ENCODE measurements at regions not wholly inside any gene's neighbourhood (a gene's known extent, or its start where the extent isn't known, plus 50 kb on each side); places are given as distances from the start of the nearest gene placed in this dataset.

DNA sequence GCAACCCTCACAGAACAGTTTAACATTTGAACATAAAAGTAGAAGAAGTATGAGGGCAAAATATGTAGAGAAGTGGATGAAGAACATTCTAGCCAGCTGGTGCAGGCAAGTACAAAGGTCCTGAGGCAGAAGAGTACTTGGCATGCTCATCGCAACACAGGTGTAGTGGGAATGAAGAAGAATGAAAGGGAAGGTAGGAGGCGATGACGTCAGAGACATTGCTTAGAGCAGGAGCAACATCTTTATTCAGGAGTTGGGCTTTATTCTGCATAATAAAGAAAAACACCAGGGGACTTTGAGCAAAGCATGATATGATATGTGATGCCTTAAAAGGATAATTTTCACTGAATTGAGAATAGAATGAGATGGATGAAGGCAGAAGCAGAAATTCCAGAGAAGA, 570.6 kb upstream of the CDH9 start:
- no peaks in the 10 kb centered on the region for H3K4me1 ChIP-seq (ENCODE audit: control insufficient read depth in 1 of 2, insufficient read depth in 2 of 2, low read length in 2 of 2)
- no peak overlapping the region for H4K8ac ChIP-seq (ENCODE audit: low read depth, low read length)
- H3K79me1 ChIP-seq (ENCODE audit: low read length) = no peaks in the 10 kb centered on the region
- no peak overlapping the region for H2AFZ ChIP-seq (ENCODE audit: insufficient read depth, low read length, poor library complexity)
- no peaks in the 10 kb centered on the region for H3K79me2 ChIP-seq (ENCODE audit: control insufficient read depth, insufficient read depth, low read length, poor library complexity)
- DNase-seq = no peak
- no peak overlapping the region for H2AK5ac ChIP-seq (ENCODE audit: low read length)
- no CpG with 5 or more reads among the region's 3 CpGs for WGBS (ENCODE audit: extremely low coverage, insufficient coverage, insufficient read length)
- H3K14ac ChIP-seq (ENCODE audit: low read length) = no peak overlapping the region
- H3K9ac ChIP-seq (ENCODE audit: low read length) = no peak overlapping the region
- no peak overlapping the region for H3K23ac ChIP-seq (ENCODE audit: low read length)
- no peak overlapping the region for H3K4ac ChIP-seq (ENCODE audit: low read depth, low read length)
- no peaks in the 10 kb centered on the region for H3K9me3 ChIP-seq (ENCODE audit: insufficient read depth, low read depth, low read length)
- H2BK120ac ChIP-seq (ENCODE audit: insufficient read depth, low read length, poor library complexity) = no peak overlapping the region
- H2BK5ac ChIP-seq (ENCODE audit: low read depth, low read length, poor library complexity) = no peak overlapping the region
- H3K18ac ChIP-seq (ENCODE audit: low read length) = no peak overlapping the region
- H3K36me3 ChIP-seq (ENCODE audit: control insufficient read depth in 1 of 2, insufficient read depth in 2 of 2, low read length in 2 of 2) = no peaks in the 10 kb centered on the region
- H3K4me2 ChIP-seq (ENCODE audit: low read length) = no peak overlapping the region
- no peak overlapping the region for H4K12ac ChIP-seq (ENCODE audit: low read depth, low read length)
- no peaks in the 10 kb centered on the region for H3K27me3 ChIP-seq (ENCODE audit: insufficient read depth, low read length)
- H4K91ac ChIP-seq (ENCODE audit: low read depth, low read length) = no peak overlapping the region
- H2BK12ac ChIP-seq (ENCODE audit: low read length) = no peak overlapping the region
- no peak overlapping the region for H3K27ac ChIP-seq (ENCODE audit: low read depth, low read length)
- H3K4me3 ChIP-seq (ENCODE audit: low read depth, low read length) = no peak overlapping the region

DNA sequence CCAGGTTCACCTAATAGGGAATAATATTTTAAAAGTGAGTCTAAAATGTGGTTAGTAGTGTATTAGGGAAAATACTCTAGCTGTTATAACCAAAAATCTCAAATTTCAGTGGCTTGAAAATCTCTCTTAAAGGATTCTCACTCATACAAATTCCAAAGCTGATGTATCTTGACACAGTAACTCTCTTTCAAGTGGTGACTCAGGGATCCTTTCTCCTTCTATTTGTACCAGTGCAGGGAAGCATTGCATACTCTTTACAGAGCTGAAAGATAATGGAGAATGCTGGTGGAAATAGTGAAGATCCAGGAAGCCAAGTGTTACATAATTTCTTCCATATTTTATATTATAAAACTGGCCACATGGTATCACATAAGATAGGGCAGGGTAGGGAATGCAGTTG, 560.2 kb upstream of the CDH9 start:
- Histone ChIP-seq H2BK12ac (ENCODE audit: low read length) (no peak overlapping the region), H3K9ac (ENCODE audit: low read length) (no peak overlapping the region), H4K91ac (ENCODE audit: low read depth, low read length) (no peak overlapping the region), H3K14ac (ENCODE audit: low read length) (no peak overlapping the region), H3K4me2 (ENCODE audit: low read length) (no peak overlapping the region), H2AFZ (ENCODE audit: insufficient read depth, low read length, poor library complexity) (no peak overlapping the region), H2BK5ac (ENCODE audit: low read depth, low read length, poor library complexity) (no peak overlapping the region), H3K4ac (ENCODE audit: low read depth, low read length) (no peak overlapping the region), H3K79me1 (ENCODE audit: low read length) (no peaks in the 10 kb centered on the region), H4K8ac (ENCODE audit: low read depth, low read length) (no peak overlapping the region), H3K4me1 (ENCODE audit: control insufficient read depth in 1 of 2, insufficient read depth in 2 of 2, low read length in 2 of 2) (no peaks in the 10 kb centered on the region), H4K12ac (ENCODE audit: low read depth, low read length) (no peak overlapping the region), H3K27me3 (ENCODE audit: insufficient read depth, low read length) (no peaks in the 10 kb centered on the region), H2BK120ac (ENCODE audit: insufficient read depth, low read length, poor library complexity) (no peak overlapping the region), H3K36me3 (ENCODE audit: control insufficient read depth in 1 of 2, insufficient read depth in 2 of 2, low read length in 2 of 2) (no peaks in the 10 kb centered on the region), H3K4me3 (ENCODE audit: low read depth, low read length) (no peak overlapping the region), H2AK5ac (ENCODE audit: low read length) (no peak overlapping the region), H3K23ac (ENCODE audit: low read length) (no peak overlapping the region), H3K9me3 (ENCODE audit: insufficient read depth, low read depth, low read length) (no peaks in the 10 kb centered on the region), H3K27ac (ENCODE audit: low read depth, low read length) (no peak overlapping the region), H3K79me2 (ENCODE audit: control insufficient read depth, insufficient read depth, low read length, poor library complexity) (no peaks in the 10 kb centered on the region), H3K18ac (ENCODE audit: low read length) (no peak overlapping the region)
- no peak for DNase-seq

DNA sequence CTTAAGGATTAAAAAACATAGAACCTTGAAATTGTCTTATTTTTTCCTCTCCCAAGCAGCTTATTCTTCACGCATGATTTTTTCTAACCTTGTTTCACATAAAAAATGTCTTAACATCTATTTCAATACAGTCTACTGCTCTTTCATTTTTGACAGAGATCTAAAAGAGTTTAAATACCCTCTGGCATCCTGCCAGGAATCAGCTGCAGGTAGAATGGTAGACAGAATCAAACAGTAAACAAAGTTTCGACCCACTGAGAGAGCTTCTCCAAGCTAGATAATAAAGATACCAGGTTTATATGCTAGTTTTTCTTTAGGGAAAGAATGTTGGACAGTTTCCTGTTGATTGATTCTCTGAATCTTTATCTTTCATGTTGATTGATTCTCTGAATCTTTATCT, 555.8 kb upstream of the CDH9 start:
- H3K9me3 ChIP-seq (ENCODE audit: insufficient read depth, low read depth, low read length) = no peaks in the 10 kb centered on the region
- no peak for DNase-seq
- no peak overlapping the region for H3K23ac ChIP-seq (ENCODE audit: low read length)
- WGBS (ENCODE audit: extremely low coverage, insufficient coverage, insufficient read length) = no CpG with 5 or more reads among the region's 2 CpGs
- H3K4ac ChIP-seq (ENCODE audit: low read depth, low read length) = no peak overlapping the region
- no peak overlapping the region for H3K4me3 ChIP-seq (ENCODE audit: low read depth, low read length)
- H4K8ac ChIP-seq (ENCODE audit: low read depth, low read length) = no peak overlapping the region
- H2AFZ ChIP-seq (ENCODE audit: insufficient read depth, low read length, poor library complexity) = no peak overlapping the region
- no peak overlapping the region for H3K27ac ChIP-seq (ENCODE audit: low read depth, low read length)
- no peak overlapping the region for H3K18ac ChIP-seq (ENCODE audit: low read length)
- H2BK5ac ChIP-seq (ENCODE audit: low read depth, low read length, poor library complexity) = no peak overlapping the region
- H3K79me1 ChIP-seq (ENCODE audit: low read length) = no peaks in the 10 kb centered on the region
- no peak overlapping the region for H3K4me2 ChIP-seq (ENCODE audit: low read length)
- H3K79me2 ChIP-seq (ENCODE audit: control insufficient read depth, insufficient read depth, low read length, poor library complexity) = no peaks in the 10 kb centered on the region
- H3K4me1 ChIP-seq (ENCODE audit: control insufficient read depth in 1 of 2, insufficient read depth in 2 of 2, low read length in 2 of 2) = no peaks in the 10 kb centered on the region
- no peak overlapping the region for H2AK5ac ChIP-seq (ENCODE audit: low read length)
- no peak overlapping the region for H2BK120ac ChIP-seq (ENCODE audit: insufficient read depth, low read length, poor library complexity)
- no peak overlapping the region for H3K14ac ChIP-seq (ENCODE audit: low read length)
- H3K27me3 ChIP-seq (ENCODE audit: insufficient read depth, low read length) = no peaks in the 10 kb centered on the region
- no peaks in the 10 kb centered on the region for H3K36me3 ChIP-seq (ENCODE audit: control insufficient read depth in 1 of 2, insufficient read depth in 2 of 2, low read length in 2 of 2)
- H2BK12ac ChIP-seq (ENCODE audit: low read length) = no peak overlapping the region
- no peak overlapping the region for H3K9ac ChIP-seq (ENCODE audit: low read length)
- no peak overlapping the region for H4K91ac ChIP-seq (ENCODE audit: low read depth, low read length)
- H4K12ac ChIP-seq (ENCODE audit: low read depth, low read length) = no peak overlapping the region

DNA sequence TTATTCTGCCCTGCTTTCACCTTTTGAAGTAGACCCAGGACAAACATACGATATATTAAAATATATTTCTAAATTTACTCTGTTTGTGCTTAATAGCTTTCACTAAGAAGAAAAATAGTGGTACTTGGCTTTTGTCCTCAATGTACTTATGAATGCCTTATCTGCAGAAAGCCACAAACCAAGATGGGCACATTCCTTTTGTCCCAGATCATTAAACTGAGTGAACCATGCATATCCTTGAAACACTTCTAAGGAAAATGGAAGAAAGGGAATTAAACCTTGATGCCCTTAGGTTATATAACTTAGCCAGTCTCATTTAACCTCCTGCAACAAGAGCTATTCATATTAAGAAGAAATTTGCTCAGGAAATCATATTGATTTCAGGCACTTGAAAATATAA, 553.8 kb upstream of the CDH9 start:
- Histone ChIP-seq H2AK5ac (ENCODE audit: low read length) (no peak overlapping the region), H3K4me1 (ENCODE audit: control insufficient read depth in 1 of 2, insufficient read depth in 2 of 2, low read length in 2 of 2) (no peaks in the 10 kb centered on the region), H3K79me1 (ENCODE audit: low read length) (no peaks in the 10 kb centered on the region), H3K9ac (ENCODE audit: low read length) (no peak overlapping the region), H3K9me3 (ENCODE audit: insufficient read depth, low read depth, low read length) (no peaks in the 10 kb centered on the region), H3K4me2 (ENCODE audit: low read length) (no peak overlapping the region), H3K27ac (ENCODE audit: low read depth, low read length) (no peak overlapping the region), H3K23ac (ENCODE audit: low read length) (no peak overlapping the region), H3K18ac (ENCODE audit: low read length) (no peak overlapping the region), H3K4ac (ENCODE audit: low read depth, low read length) (no peak overlapping the region), H2BK5ac (ENCODE audit: low read depth, low read length, poor library complexity) (no peak overlapping the region), H3K79me2 (ENCODE audit: control insufficient read depth, insufficient read depth, low read length, poor library complexity) (no peaks in the 10 kb centered on the region), H4K12ac (ENCODE audit: low read depth, low read length) (no peak overlapping the region), H3K36me3 (ENCODE audit: control insufficient read depth in 1 of 2, insufficient read depth in 2 of 2, low read length in 2 of 2) (no peaks in the 10 kb centered on the region), H2BK120ac (ENCODE audit: insufficient read depth, low read length, poor library complexity) (no peak overlapping the region), H4K91ac (ENCODE audit: low read depth, low read length) (no peak overlapping the region), H2AFZ (ENCODE audit: insufficient read depth, low read length, poor library complexity) (no peak overlapping the region), H2BK12ac (ENCODE audit: low read length) (no peak overlapping the region), H3K14ac (ENCODE audit: low read length) (no peak overlapping the region), H4K8ac (ENCODE audit: low read depth, low read length) (no peak overlapping the region), H3K4me3 (ENCODE audit: low read depth, low read length) (no peak overlapping the region), H3K27me3 (ENCODE audit: insufficient read depth, low read length) (no peaks in the 10 kb centered on the region)
- WGBS (ENCODE audit: extremely low coverage, insufficient coverage, insufficient read length) = no CpG with 5 or more reads among the region's 1 CpG
- no peak for DNase-seq

DNA sequence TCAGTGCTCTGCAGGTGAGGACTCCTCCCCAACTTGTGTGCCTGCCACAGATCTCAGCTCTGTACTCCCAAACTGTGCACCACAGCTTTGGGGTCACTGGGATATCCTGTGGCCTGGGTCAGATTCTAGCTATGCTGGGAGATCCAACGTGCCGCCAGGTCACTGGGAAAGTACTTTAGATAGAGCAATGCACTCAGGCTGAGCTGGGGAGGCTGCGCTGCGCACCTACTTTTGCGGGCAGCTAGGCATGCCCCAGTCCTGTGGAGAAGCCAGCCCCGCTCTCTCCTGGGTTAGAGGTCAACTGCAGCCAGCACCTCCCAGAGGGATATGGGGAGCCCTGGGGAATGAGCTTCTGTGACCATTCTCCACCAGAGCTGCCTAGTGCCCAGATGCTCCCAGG, 552.1 kb upstream of the CDH9 start:
- WGBS (ENCODE audit: extremely low coverage, insufficient coverage, insufficient read length) = no CpG with 5 or more reads among the region's 6 CpGs
- Histone ChIP-seq H3K9ac (ENCODE audit: low read length) (no peak overlapping the region), H3K79me2 (ENCODE audit: control insufficient read depth, insufficient read depth, low read length, poor library complexity) (no peaks in the 10 kb centered on the region), H3K18ac (ENCODE audit: low read length) (no peak overlapping the region), H4K12ac (ENCODE audit: low read depth, low read length) (no peak overlapping the region), H2AK5ac (ENCODE audit: low read length) (no peak overlapping the region), H2AFZ (ENCODE audit: insufficient read depth, low read length, poor library complexity) (no peak overlapping the region), H3K27ac (ENCODE audit: low read depth, low read length) (no peak overlapping the region), H3K4me1 (ENCODE audit: control insufficient read depth in 1 of 2, insufficient read depth in 2 of 2, low read length in 2 of 2) (no peaks in the 10 kb centered on the region), H3K79me1 (ENCODE audit: low read length) (no peaks in the 10 kb centered on the region), H4K8ac (ENCODE audit: low read depth, low read length) (no peak overlapping the region), H3K9me3 (ENCODE audit: insufficient read depth, low read depth, low read length) (no peaks in the 10 kb centered on the region), H3K23ac (ENCODE audit: low read length) (no peak overlapping the region), H3K4ac (ENCODE audit: low read depth, low read length) (no peak overlapping the region), H2BK120ac (ENCODE audit: insufficient read depth, low read length, poor library complexity) (no peak overlapping the region), H2BK12ac (ENCODE audit: low read length) (no peak overlapping the region), H3K4me3 (ENCODE audit: low read depth, low read length) (no peak overlapping the region), H3K14ac (ENCODE audit: low read length) (no peak overlapping the region), H3K27me3 (ENCODE audit: insufficient read depth, low read length) (no peaks in the 10 kb centered on the region), H3K4me2 (ENCODE audit: low read length) (no peak overlapping the region), H3K36me3 (ENCODE audit: control insufficient read depth in 1 of 2, insufficient read depth in 2 of 2, low read length in 2 of 2) (no peaks in the 10 kb centered on the region), H4K91ac (ENCODE audit: low read depth, low read length) (no peak overlapping the region), H2BK5ac (ENCODE audit: low read depth, low read length, poor library complexity) (no peak overlapping the region)
- no peak for DNase-seq
